K562 (cell line): ENCODE measurements at regions not wholly inside any gene's neighbourhood (a gene's known extent, or its start where the extent isn't known, plus 50 kb on each side); places are given as distances from the start of the nearest gene placed in this dataset.

ENCODE experiments used
- C11orf30 ChIP-seq: fragments of 450-650 bp; IDR thresholded peaks from 2 replicates; pipeline ENCODE4 v1.6.1; 2016; ENCODE audit warnings: low read depth, mild to moderate bottlenecking
- RREB1 ChIP-seq: fragments of 250-450 bp; sonication (Bioruptor Pico); IDR thresholded peaks from 2 replicates; pipeline ENCODE4 v1.4.0; 2020
- SIN3A ChIP-seq, 2 experiments: fragments of 150-350 bp in 1 of 2; IDR thresholded peaks; 2 replicates each; pipeline ENCODE4 v1.6.1; 2011 to 2016; ENCODE audit warnings: borderline replicate concordance in 2 of 2, low read depth in 2 of 2, low read length in 2 of 2, mild to moderate bottlenecking in 2 of 2, moderate library complexity in 2 of 2; ENCODE audit not compliant: control insufficient read depth in 1 of 2
- SIX5 ChIP-seq, 2 experiments: IDR thresholded peaks; 2 replicates each; pipeline ENCODE4 v1.6.1; 2011; ENCODE audit warnings: low read length in 2 of 2, borderline replicate concordance in 1 of 2, low read depth in 1 of 2, mild to moderate bottlenecking in 1 of 2, moderate library complexity in 1 of 2; ENCODE audit not compliant: insufficient read depth in 1 of 2
- THRB ChIP-seq: fragments of 450-650 bp; formaldehyde crosslinking; conservative IDR thresholded peaks from 2 replicates; pipeline ENCODE4 v1.4.0; 2022; ENCODE audit warnings: mild to moderate bottlenecking, missing genetic modification characterization
- ZNF449 ChIP-seq: fragments of 250-450 bp; sonication (Bioruptor Pico); IDR thresholded peaks from 2 replicates; pipeline ENCODE4 v1.8.0; 2022; ENCODE audit warnings: moderate library complexity, mild to moderate bottlenecking, inconsistent platforms

- TF ChIP-seq ZNF449 (CRISPR knock-in tag), result no peak
- no peak for TF ChIP-seq C11orf30
- no peak for TF ChIP-seq RREB1 (CRISPR knock-in tag)
- TF ChIP-seq SIN3A (IDR thresholded peaks at IDR 0.05; ENCODE audit: borderline replicate concordance in 2 of 2, control insufficient read depth in 1 of 2, low read depth in 2 of 2, low read length in 2 of 2), result no peak
- TF ChIP-seq THRB (CRISPR knock-in tag), result no peak
- TF ChIP-seq SIX5 (IDR thresholded peaks at IDR 0.05; ENCODE audit: borderline replicate concordance in 1 of 2, insufficient read depth in 1 of 2, low read depth in 1 of 2, low read length in 2 of 2), result no peak
These were observed 161.6 kb downstream of the TMEM38B start (continued) for GRCh38 chr9:105855987-105856386.
